Cardiac muscle cell (in vitro differentiated cells and primary cell): ENCODE measurements at regions not wholly inside any gene's neighbourhood (a gene's known extent, or its start where the extent isn't known, plus 50 kb on each side); places are given as distances from the start of the nearest gene placed in this dataset.

Source experiments
- DNase-seq, 2 donors: peaks; one replicate each; pipeline versions ENCODE4 v3.0.0 to v3.0.0-alpha.2; 2010 to 2017; ENCODE audit warnings: low read depth in 1 of 2, low spot score in 1 of 2
- H3K27ac ChIP-seq: fragments of 200-600 bp; sonication (generic); 2 replicates; pipeline ENCODE4 v1.5.1; 2016
- H3K27me3 ChIP-seq: fragments of 200-600 bp; sonication (generic); 2 replicates; pipeline ENCODE4 v1.6.0; 2016; ENCODE audit warnings: control low read depth
- H3K36me3 ChIP-seq: fragments of 200-600 bp; sonication (generic); 2 replicates; pipeline ENCODE4 v1.5.1; 2016; ENCODE audit warnings: control low read depth
- H3K4me1 ChIP-seq: fragments of 200-600 bp; sonication (generic); 2 replicates; pipeline ENCODE4 v1.8.1; 2017; ENCODE audit warnings: low read depth, mild to moderate bottlenecking, mixed run types
- H3K4me3 ChIP-seq: fragments of 200-600 bp; sonication (generic); 2 replicates; pipeline ENCODE4 v1.5.1; 2016; ENCODE audit warnings: mild to moderate bottlenecking
- H3K9me3 ChIP-seq: fragments of 200-600 bp; sonication (generic); 2 replicates; pipeline ENCODE4 v1.5.1; 2017; ENCODE audit warnings: low read depth, mild to moderate bottlenecking, control low read depth
- TF ChIP-seq, protein P1 (sequence below): IDR thresholded peaks from 2 replicates; pipeline ENCODE4 v1.5.1; 2012; ENCODE audit warnings: low read depth, mild to moderate bottlenecking, low read length

DNA sequence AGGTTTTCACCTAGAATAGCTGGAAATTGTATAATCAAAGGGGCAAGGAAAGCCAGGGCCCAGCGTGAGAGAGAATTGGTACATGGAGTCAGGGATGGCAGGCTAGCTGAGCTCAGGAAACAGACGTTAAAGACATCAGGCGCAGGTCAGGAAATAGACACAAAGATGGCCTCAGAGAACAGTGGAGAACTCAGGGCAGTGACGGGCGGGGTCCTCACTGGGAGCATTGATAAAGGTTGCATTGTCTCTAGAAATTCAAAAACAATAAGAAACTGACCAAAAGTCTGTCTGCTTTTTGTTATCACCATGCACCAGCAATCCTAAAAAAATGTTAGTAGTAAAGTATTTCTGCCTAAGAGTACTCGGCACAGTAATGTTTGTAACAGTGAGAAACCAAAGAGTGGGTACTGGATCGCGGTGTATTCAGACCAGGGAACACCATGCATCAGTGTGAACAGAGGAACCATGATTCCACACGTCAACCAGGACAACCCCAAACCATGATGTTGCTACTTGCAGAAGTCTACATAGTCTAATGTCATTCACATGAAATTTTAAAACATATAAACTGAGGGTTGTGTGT, 81.9 kb upstream of the AUTS2 start:
- DNase-seq = no peak
- TF ChIP-seq, protein P1, sequence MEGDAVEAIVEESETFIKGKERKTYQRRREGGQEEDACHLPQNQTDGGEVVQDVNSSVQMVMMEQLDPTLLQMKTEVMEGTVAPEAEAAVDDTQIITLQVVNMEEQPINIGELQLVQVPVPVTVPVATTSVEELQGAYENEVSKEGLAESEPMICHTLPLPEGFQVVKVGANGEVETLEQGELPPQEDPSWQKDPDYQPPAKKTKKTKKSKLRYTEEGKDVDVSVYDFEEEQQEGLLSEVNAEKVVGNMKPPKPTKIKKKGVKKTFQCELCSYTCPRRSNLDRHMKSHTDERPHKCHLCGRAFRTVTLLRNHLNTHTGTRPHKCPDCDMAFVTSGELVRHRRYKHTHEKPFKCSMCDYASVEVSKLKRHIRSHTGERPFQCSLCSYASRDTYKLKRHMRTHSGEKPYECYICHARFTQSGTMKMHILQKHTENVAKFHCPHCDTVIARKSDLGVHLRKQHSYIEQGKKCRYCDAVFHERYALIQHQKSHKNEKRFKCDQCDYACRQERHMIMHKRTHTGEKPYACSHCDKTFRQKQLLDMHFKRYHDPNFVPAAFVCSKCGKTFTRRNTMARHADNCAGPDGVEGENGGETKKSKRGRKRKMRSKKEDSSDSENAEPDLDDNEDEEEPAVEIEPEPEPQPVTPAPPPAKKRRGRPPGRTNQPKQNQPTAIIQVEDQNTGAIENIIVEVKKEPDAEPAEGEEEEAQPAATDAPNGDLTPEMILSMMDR = no peak
- no peaks in the 10 kb centered on the region for H3K4me1 ChIP-seq
- no peak overlapping the region for H3K27ac ChIP-seq
- H3K27me3 ChIP-seq = peaks cover 9% of the 10 kb centered on the region
- H3K36me3 ChIP-seq = no peaks in the 10 kb centered on the region
- H3K4me3 ChIP-seq = no peak overlapping the region
- H3K9me3 ChIP-seq = no peaks in the 10 kb centered on the region

DNA sequence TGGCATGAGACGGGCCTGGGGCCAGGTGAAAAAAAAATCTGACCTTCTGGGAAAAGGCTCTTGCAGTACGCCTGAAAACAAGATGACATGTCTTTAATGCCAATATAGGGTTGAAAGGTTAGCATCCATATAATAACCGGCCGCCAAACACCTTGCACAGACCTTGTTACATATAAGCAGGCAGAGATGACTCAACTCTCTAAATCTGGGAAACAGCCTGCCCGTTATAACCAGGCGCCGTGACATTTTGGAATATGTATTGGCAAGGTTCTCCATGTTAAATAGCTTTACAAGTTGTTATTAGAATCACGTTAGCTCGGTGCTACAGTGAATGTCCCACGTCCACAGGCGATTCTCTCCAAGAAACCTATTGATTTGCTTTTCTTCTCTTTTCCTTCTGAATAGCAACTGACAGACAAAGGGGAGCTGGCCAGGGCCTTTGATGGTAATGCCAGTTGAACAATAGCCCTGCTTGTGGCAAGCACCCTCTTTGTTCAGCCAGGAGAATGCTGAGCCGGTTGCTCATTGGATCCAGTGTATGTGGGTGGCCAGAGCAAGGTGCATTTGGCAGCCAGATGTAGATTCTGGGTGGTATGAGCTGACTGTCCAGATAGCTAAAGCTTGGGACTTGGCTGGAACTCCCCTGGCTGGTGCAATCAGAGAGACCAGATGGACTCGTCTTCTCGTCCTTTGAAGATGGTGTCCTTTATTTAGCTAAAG, 80.1 kb upstream of the AUTS2 start:
- TF ChIP-seq, protein P1 = no peak
- no peak overlapping the region for H3K27ac ChIP-seq
- H3K36me3 ChIP-seq = no peaks in the 10 kb centered on the region
- H3K4me1 ChIP-seq = no peaks in the 10 kb centered on the region
- H3K9me3 ChIP-seq = no peaks in the 10 kb centered on the region
- peaks cover 9% of the 10 kb centered on the region for H3K27me3 ChIP-seq
- DNase-seq = no peak
- no peak overlapping the region for H3K4me3 ChIP-seq

DNA sequence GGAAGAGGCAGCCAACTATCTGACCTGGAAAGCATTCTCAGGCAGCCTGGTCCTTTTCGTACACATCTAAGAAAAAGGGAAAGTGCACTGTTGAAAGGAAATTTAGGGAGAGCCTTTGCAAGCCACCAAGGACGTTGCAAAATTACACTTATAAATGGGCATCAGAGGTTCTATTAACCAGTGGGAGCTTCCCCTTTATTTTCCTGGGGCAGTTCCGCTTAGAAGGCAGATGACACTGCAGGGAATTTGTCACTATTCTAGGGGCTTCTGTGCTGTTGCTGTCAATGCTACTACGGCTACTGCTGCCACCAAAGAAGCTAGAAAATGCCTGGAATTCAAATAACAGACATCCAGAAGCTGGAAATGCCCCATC, 79.6 kb upstream of the AUTS2 start:
- TF ChIP-seq, protein P1 = no peak
- Histone ChIP-seq H3K9me3 (no peaks in the 10 kb centered on the region), H3K27ac (no peak overlapping the region), H3K4me3 (no peak overlapping the region), H3K4me1 (no peaks in the 10 kb centered on the region), H3K36me3 (no peaks in the 10 kb centered on the region), H3K27me3 (peaks cover 9% of the 10 kb centered on the region)
- DNase-seq = no peak

DNA sequence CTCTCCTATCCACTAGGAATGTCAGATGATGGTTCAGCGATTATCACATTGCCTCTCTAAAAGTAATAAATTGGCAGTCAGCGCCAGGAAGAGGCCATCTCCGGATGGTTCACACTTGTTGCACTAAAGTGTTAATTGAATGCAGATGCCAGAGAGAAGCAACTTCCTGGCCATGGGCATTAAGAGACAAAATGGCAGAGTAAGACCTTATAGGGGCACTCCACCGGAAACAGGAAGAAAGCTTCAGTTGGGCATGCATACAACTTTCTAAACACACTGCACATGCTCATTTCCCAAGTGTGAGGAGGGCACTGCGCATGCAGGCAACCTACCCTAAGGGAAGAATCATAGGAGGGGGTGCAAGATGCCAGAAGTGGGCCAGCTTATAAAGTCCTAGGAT, 71.7 kb upstream of the AUTS2 start:
- TF ChIP-seq, protein P1 = no peak
- Histone ChIP-seq H3K4me1 (no peaks in the 10 kb centered on the region), H3K27me3 (no peaks in the 10 kb centered on the region), H3K9me3 (no peaks in the 10 kb centered on the region), H3K27ac (no peak overlapping the region), H3K4me3 (no peak overlapping the region), H3K36me3 (no peaks in the 10 kb centered on the region)
- no peak for DNase-seq

DNA sequence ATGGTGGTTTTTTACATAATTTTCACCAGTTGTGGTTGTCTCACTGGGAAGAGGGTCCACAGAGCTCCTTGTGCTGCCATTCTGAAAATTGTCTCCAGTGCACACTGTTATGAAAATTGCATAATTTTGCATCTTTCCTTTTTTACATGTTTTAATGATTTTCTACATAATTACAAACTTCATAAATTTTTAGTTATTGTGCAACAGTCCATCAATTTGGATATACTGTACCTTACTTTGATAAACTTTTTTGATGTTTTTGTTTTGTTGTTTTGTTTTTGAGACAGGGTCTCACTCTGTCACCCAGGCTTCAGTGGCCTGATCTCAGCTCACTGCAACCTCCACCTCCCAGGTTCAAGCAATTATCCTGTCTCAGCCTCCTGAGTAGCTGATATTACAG, 70.6 kb upstream of the AUTS2 start:
- Histone ChIP-seq H3K9me3 (no peaks in the 10 kb centered on the region), H3K4me3 (no peak overlapping the region), H3K27me3 (no peaks in the 10 kb centered on the region), H3K4me1 (no peaks in the 10 kb centered on the region), H3K36me3 (no peaks in the 10 kb centered on the region), H3K27ac (no peak overlapping the region)
- no peak for DNase-seq
- TF ChIP-seq, protein P1 = no peak
